Hematopoietic multipotent progenitor cell treated with erythropoietin and hydrocortisone succinate and interleukin-3 and kit ligand, for 17 days (in vitro differentiated cells): ENCODE measurements at regions not wholly inside any gene's neighbourhood (a gene's known extent, or its start where the extent isn't known, plus 50 kb on each side); places are given as distances from the start of the nearest gene placed in this dataset.

Experiments used
- DNase-seq: peaks from one replicate; pipeline ENCODE4 v3.0.0-alpha.2; 2015; ENCODE audit warnings: low spot score

GRCh38 chr15:96736384-96736783 is 405.9 kb downstream of the NR2F2 start:
- DNase-seq: no peak

- no peak for DNase-seq
Measured at GRCh38 chr15:96737408-96737807, 406.9 kb downstream of the NR2F2 start.

GRCh38 chr15:96746665-96747064 is 416.2 kb downstream of the NR2F2 start:
- no peak for DNase-seq

GRCh38 chr15:96747291-96747690 is 416.8 kb downstream of the NR2F2 start:
- no peak for DNase-seq

- DNase-seq: no peak
Measured at GRCh38 chr15:96750361-96750760, 419.9 kb downstream of the NR2F2 start.

- DNase-seq: no peak
Measured at GRCh38 chr15:96756146-96756545, 425.6 kb downstream of the NR2F2 start.

GRCh38 chr15:96756656-96757055 is 426.2 kb downstream of the NR2F2 start:
- DNase-seq: no peak

GRCh38 chr15:96762566-96762965 is 432.1 kb downstream of the NR2F2 start:
- no peak for DNase-seq

- no peak for DNase-seq
Measured at GRCh38 chr15:96764501-96764900, 434.0 kb downstream of the NR2F2 start.

GRCh38 chr15:96764946-96765345 is 434.4 kb downstream of the NR2F2 start:
- DNase-seq: no peak

GRCh38 chr15:96766366-96766765 is 435.9 kb downstream of the NR2F2 start:
- DNase-seq: no peak

- DNase-seq: no peak
Measured at GRCh38 chr15:96767703-96768434, 437.4 kb downstream of the NR2F2 start.

GRCh38 chr15:96768435-96768789 is 437.9 kb downstream of the NR2F2 start:
- no peak for DNase-seq

GRCh38 chr15:96771035-96771434 is 440.5 kb downstream of the NR2F2 start:
- no peak for DNase-seq

- DNase-seq: no peak
Measured at GRCh38 chr15:96774216-96774615, 443.7 kb downstream of the NR2F2 start.

GRCh38 chr15:96783746-96784145 is 453.2 kb downstream of the NR2F2 start:
- DNase-seq: no peak

GRCh38 chr15:96790004-96790403 is 459.5 kb downstream of the NR2F2 start:
- no peak for DNase-seq

- DNase-seq: no peak
Measured at GRCh38 chr15:96792216-96792615, 461.7 kb downstream of the NR2F2 start.

GRCh38 chr15:96796841-96797240 is 466.3 kb downstream of the NR2F2 start:
- DNase-seq: no peak

- no peak for DNase-seq
Measured at GRCh38 chr15:96801576-96802150, 471.2 kb downstream of the NR2F2 start.

- DNase-seq: no peak
Measured at GRCh38 chr15:96802611-96803255, 472.2 kb downstream of the NR2F2 start.

GRCh38 chr15:96804754-96805153 is 474.3 kb downstream of the NR2F2 start:
- no peak for DNase-seq

- no peak for DNase-seq
Measured at GRCh38 chr15:96807361-96807760, 476.9 kb downstream of the NR2F2 start.

- no peak for DNase-seq
Measured at GRCh38 chr15:96817900-96818299, 487.4 kb downstream of the NR2F2 start.
